BJ (cell line): ENCODE measurements at regions not wholly inside any gene's neighbourhood (a gene's known extent, or its start where the extent isn't known, plus 50 kb on each side); places are given as distances from the start of the nearest gene placed in this dataset.
"Not testable (repeated sequence)": the region's sequence is repeated elsewhere in the genome, so short reads cannot be mapped to it uniquely, and the experiment has no call there.

Experiments
- CTCF ChIA-PET: fragments of 350-600 bp; formaldehyde crosslinking; extraction: SDS; loops from one replicate; lab custom pipeline; 2021; ENCODE audit warnings: antibody characterized with exemption, inconsistent platforms; lab: Yijun Ruan, JAX
- POLR2A ChIA-PET: fragments of 300-600 bp; sonication (Branson Sonifier 250); formaldehyde crosslinking; extraction: SDS; loops from one replicate; lab custom pipeline; 2021; ENCODE audit warnings: antibody characterized with exemption; lab: Charles Lee
- DNase-seq: peaks from one replicate; pipeline ENCODE4 v3.0.0-alpha.2; 2011; ENCODE audit warnings: low read depth
- H3K27me3 ChIP-seq: 2 replicates; pipeline ENCODE4 v1.6.0; 2011; ENCODE audit warnings: low read length; ENCODE audit not compliant: control insufficient read depth, insufficient read depth
- H3K36me3 ChIP-seq: 2 replicates; pipeline ENCODE4 v1.5.1; 2011; ENCODE audit warnings: low read length; ENCODE audit not compliant: control insufficient read depth, insufficient read depth
- H3K4me3 ChIP-seq: 2 replicates; pipeline ENCODE4 v1.5.1; 2011; ENCODE audit warnings: low read depth, mild to moderate bottlenecking, control low read depth, low read length
- TF ChIP-seq, protein P1 (sequence below): IDR thresholded peaks from 2 replicates; pipeline ENCODE4 v1.5.1; 2011; ENCODE audit warnings: low read depth, mild to moderate bottlenecking, control low read depth, inconsistent platforms, low read length, moderate library complexity; ENCODE audit not compliant: insufficient read depth

DNA sequence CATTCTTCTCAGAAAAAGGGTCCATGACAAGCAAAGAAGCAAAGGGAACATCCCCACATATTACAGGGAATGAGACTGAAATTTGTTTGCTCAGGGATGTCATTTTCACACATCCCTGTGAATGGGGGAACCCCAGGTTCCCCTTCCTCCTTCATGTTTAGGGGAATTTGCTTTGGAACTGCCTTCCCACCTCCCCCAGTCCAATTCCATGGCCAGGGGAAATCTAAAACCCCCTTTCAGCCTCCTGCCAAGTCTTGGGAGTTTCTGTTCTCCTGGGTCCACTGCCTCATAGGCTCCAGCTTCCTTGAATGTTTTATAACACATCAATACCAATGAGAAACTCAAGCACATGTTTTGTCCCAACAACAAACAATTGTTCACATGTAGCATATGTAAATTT is 297.5 kb upstream of the CTNNB1 start:
- DNase-seq = no peak
- CTCF ChIA-PET = no interaction called here
- POLR2A ChIA-PET = no interaction called here
- TF ChIP-seq, protein P1, sequence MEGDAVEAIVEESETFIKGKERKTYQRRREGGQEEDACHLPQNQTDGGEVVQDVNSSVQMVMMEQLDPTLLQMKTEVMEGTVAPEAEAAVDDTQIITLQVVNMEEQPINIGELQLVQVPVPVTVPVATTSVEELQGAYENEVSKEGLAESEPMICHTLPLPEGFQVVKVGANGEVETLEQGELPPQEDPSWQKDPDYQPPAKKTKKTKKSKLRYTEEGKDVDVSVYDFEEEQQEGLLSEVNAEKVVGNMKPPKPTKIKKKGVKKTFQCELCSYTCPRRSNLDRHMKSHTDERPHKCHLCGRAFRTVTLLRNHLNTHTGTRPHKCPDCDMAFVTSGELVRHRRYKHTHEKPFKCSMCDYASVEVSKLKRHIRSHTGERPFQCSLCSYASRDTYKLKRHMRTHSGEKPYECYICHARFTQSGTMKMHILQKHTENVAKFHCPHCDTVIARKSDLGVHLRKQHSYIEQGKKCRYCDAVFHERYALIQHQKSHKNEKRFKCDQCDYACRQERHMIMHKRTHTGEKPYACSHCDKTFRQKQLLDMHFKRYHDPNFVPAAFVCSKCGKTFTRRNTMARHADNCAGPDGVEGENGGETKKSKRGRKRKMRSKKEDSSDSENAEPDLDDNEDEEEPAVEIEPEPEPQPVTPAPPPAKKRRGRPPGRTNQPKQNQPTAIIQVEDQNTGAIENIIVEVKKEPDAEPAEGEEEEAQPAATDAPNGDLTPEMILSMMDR = no peak
- no peaks in the 10 kb centered on the region for H3K36me3 ChIP-seq
- H3K27me3 ChIP-seq = no peaks in the 10 kb centered on the region
- no peak overlapping the region for H3K4me3 ChIP-seq

DNA sequence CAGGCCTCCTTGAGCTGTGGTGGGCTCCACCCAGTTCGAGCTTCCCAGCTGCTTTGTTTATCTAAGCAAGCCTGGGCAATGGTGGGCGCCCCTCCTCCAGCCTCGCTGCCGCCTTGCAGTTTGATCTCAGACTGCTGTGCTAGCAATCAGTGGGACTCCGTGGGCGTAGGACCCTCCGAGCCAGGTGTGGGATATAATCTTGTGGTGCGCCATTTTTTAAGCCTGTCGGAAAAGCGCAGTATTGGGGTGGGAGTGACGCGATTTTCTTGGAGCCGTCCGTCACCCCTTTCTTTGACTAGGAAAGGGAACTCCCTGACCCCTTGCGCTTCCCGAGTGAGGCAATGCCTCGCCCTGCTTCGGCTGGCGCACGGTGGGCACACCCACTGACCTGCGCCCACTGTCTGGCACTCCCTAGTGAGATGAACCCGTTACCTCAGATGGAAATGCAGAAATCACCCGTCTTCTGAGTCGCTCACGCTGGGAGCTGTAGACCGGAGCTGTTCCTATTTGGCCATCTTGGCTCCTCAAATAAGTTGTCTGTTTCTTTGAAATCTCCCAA is 291.3 kb upstream of the CTNNB1 start:
- not testable (repeated sequence) for H3K36me3 ChIP-seq, DNase-seq

DNA sequence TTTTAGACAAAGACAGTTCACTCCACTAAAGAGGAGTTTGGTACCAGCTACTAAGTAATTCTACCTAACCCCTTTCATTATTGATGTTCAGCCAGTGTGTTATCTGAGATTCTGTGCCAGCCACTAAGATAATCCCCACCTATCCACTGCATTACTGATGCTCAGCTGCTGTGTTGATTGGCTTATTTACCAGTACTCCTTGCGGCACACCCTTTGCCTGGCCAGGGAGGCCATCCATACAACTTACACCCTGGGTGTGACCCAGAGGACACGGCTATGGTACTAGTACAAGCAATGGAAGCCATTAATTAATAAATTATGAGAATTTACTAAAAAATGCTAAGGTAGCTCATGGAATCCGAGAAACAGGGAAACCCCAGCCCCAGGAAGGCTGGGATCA is 290.7 kb upstream of the CTNNB1 start:
- ChIA-PET POLR2A (no interaction called here), CTCF (no interaction called here)
- TF ChIP-seq, protein P1 = no peak
- Histone ChIP-seq H3K4me3 (no peak overlapping the region), H3K27me3 (no peaks in the 10 kb centered on the region), H3K36me3 (no peaks in the 10 kb centered on the region)
- no peak for DNase-seq

More for the DNA sequence above, 291.3 kb upstream of the CTNNB1 start:
- H3K4me3 ChIP-seq, CTCF ChIA-PET, POLR2A ChIA-PET, H3K27me3 ChIP-seq: not testable (repeated sequence)

DNA sequence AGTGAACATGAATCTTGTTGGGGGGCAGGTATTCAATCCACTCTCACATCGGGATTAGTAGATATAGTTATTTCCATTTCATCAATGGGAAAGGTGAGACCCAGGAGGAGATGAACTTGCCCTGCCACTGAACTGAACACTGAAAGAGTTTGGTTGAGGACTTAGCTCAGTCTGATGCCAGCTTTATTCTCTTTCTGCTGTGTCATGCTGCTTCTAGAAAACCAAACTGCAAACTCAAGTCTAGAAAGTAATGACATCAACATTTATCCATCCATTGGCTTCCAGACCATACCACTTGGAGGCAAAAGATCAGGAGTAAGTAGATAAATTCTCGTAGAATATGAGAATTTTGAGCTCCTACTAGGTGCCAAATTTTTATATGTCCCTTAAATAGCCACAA is 288.0 kb upstream of the CTNNB1 start:
- no peaks in the 10 kb centered on the region for H3K27me3 ChIP-seq
- POLR2A ChIA-PET = no interaction called here
- H3K36me3 ChIP-seq = no peaks in the 10 kb centered on the region
- TF ChIP-seq, protein P1 = no peak
- CTCF ChIA-PET = no interaction called here
- H3K4me3 ChIP-seq = no peak overlapping the region
- no peak for DNase-seq

DNA sequence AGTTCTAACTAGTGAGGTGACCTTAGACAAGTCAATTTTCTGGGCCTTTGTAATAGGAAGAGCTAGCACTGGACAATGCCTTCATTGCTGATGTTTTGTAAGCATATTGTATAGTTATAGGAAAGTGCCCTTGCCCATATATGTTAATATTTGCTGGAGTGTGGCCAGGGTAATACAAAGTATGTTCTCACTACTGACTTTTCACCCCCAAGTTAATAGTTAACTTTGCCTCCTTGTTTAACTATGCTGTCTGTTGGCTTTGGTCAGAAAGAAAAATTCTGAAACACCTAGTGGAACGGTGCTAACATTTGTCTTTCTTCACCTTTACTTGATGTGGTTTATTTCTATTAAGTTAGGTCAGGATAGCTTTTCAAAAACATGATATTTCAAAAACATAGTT is 287.4 kb upstream of the CTNNB1 start:
- TF ChIP-seq, protein P1 = no peak
- DNase-seq = no peak
- ChIA-PET POLR2A (no interaction called here), CTCF (no interaction called here)
- Histone ChIP-seq H3K27me3 (no peaks in the 10 kb centered on the region), H3K4me3 (no peak overlapping the region), H3K36me3 (no peaks in the 10 kb centered on the region)

DNA sequence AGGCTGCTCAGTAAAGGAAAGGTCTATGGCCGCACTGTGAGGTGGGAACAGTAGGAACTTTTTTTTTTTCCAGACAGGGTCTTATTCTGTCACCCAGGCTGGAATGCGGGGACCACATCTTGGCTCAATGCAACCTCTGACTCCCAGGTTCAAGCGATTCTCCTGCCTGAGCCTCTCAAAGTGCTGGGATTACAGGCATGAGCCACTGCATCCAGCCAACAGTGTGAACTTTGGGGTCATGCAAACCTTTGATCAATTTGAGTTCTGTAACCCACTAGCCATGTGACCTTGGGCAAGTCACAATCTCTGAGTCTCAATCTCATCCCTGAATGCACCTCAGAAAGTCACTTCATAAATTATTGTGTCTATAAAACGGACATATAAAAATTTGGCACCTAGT is 286.8 kb upstream of the CTNNB1 start:
- H3K27me3 ChIP-seq = no peaks in the 10 kb centered on the region
- POLR2A ChIA-PET = no interaction called here
- H3K4me3 ChIP-seq = no peak overlapping the region
- H3K36me3 ChIP-seq = no peaks in the 10 kb centered on the region
- TF ChIP-seq, protein P1 = no peak
- CTCF ChIA-PET = no interaction called here
- DNase-seq = no peak
